ENCODE measurements at regions not wholly inside any gene's neighbourhood (a gene's known extent, or its start where the extent isn't known, plus 50 kb on each side); places are given as distances from the start of the nearest gene placed in this dataset.

- DNase-seq (ENCODE audit: low read depth in 2 of 2), result no peak
Observed at GRCh38 chr11:113554526-113554925, 79.3 kb upstream of the DRD2 start.

DNA sequence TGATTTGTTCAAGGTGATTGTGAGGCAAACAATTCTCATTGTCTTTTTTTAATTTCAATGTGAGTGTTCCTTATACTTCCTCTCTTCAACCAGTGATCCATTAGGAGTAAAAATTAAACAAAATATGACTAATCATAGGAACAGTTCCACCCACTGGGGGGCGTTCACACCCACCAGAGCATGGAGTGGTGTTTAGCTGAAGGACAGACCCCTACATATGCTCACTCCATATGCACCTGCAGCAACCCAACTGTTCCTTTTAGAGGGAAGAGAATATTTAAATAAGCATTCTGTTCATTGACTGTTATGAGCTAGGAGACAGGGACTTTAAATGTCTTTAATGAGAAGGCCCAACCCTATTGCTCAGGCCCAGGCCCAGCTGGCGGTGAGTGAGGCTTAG is 78.7 kb upstream of the DRD2 start:
- no peak for DNase-seq (ENCODE audit: low read depth in 2 of 2)

GRCh38 chr11:113553235-113553634 is 78.0 kb upstream of the DRD2 start:
- DNase-seq (ENCODE audit: low read depth in 2 of 2), result no peak

DNA sequence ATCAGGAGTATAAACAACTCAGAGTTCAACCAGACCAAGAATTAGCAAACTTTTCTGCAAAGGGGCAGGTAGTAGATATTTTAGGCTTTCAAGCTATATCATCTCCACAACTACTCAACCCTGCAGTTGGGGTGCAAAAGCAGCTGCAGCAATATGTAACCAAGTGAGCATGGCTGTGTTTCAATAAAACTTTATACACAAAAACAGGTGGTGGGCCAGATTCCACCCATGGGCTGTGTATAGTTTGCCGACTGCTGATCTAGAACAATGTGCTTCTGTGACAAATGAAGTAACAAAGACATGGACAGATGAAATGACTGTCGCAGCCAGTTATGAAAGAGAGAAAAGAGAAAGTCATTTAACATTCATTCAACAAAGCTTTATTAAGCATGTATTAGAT is 77.1 kb upstream of the DRD2 start:
- no peak for DNase-seq (ENCODE audit: low read depth in 2 of 2)

GRCh38 chr11:113551645-113552044 is 76.4 kb upstream of the DRD2 start:
- no peak for DNase-seq (ENCODE audit: low read depth in 2 of 2)

GRCh38 chr11:113549611-113550578 is 74.7 kb upstream of the DRD2 start:
- DNase-seq (ENCODE audit: low read depth in 2 of 2), result no peak

DNA sequence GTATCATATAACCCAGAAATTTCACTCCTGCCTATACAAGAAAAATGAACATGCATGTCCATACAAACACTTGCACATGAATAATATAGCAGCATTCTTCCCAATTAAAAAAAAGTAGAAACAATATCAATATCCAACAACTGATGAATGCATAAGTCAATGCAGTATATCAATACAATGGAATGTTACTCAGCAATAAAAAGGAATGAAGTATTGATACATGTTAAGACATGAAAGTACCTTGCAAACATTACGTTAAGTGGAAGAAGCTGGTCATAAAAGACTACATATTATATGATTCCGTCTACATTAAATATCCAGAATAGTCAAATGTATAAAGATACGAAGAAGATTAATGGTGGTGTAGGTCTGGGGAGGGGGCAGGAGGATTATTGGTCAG is 73.9 kb upstream of the DRD2 start:
- DNase-seq (ENCODE audit: low read depth in 2 of 2), result no peak

DNA sequence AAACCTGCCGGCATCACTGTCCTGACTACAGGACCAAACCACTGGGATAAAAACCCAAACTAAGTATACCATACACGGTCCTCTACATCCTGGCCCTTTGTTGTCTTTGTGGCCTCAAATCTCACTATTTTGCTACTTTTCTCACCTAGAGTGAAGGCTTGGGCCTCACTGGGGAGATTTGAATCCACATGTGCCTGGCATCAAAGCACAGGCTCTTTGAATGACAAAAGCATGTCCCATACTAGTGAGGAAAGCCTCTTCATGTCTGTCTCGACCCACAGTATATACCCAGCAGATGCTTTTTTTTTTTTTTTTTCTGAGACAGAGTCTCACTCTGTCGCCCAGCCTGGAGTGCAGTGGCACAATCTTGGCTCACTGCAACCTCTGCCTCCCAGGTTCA is 72.5 kb upstream of the DRD2 start:
- DNase-seq (ENCODE audit: low read depth in 2 of 2), result no peak

DNA sequence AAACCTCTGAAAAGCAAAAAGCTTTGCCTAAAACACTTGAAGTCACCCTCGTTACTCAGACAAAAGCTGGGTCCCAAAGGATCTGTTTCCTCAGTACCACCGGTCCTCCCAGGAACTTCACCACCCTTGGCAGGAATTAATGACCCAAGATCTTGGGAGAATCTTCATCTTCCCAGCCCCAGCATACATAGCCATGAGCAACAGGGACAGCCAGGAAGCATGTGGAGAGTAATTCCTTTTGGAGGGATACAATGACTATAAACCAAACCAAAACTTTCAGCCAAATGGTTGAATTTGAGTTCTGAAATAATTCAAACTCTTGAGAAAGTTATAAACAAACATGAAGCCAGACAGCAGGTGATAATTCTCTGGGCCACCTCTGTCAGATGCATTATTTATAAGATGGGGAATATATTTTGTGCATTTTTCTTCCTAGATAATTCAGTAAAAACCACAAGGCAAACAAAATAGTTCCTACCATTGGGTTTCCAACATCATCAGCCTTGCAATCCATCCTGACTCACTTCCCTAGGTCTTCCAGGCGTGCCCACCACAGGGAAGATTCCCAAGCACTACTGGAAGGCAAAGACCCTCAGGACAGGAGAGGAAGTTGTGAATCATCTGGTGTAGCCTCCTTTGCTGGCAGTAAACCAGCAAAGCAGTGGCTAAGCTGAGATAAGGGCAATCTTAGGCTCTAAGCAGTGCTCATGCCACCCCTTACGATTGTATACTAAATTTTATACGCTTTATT is 71.7 kb upstream of the DRD2 start:
- DNase-seq (ENCODE audit: low read depth in 2 of 2), result no peak

DNA sequence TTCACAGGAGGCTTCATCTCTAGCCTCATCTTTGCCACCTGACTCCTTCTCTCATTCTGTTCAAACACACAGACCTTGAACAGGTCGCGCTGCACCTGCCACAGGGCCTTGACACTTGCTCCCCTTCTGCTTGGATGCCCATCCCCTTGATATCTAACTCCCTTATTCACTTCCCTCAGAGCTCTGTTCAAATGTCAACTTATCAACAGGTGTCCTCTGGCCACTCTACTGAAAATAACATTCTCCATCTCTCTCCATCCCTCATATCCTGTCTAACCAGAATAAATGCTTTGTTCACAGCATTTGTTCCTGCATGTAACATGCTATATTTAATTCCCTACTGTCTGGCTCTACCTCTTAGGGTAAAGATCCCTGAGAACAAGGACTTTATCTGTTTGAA is 67.2 kb upstream of the DRD2 start:
- no peak for DNase-seq (ENCODE audit: low read depth in 2 of 2)

DNA sequence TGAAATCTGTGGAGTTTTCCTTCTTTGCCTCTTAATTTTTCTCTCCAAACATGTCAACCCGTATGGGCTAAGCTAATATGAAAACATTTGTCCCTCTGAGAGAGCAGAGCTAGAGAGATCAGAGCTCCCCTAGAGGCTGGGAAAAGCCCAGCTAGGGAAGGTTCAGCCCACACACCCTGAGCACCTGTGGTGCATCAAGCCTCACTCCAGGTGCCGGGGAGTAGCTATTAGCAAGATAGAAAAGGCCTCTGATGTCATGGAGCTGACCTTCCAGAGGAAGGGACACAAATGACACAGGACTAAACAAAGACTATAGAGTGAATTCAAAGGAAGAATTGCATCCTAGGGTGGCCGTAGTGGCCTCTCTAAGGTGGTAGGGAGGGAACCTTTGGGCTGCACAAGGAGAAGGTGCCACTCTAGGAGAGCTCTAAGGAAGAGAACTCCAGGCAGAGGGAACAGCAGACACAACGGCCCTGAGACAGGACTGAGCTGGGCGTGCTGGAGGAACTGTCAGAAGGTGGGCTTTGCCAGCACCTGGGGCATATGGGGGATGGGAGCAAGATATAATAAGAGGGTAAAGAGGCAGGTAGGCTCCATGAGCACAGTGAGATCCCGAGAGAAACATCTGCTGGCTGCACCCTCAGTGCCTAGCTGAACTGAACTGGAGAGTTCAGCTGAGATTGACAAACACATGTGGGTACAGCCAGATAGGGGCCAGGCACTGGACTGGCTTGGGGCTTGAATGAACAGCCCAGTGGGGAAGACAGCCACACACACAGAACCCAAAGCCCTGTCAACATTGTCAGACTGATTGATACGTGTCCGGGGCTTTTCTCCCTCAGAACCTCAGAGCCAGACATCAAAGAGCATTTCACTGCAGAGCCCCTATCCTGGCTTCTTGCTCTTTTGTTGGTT is 65.5 kb upstream of the DRD2 start:
- no peak for DNase-seq (ENCODE audit: low read depth in 2 of 2)

DNA sequence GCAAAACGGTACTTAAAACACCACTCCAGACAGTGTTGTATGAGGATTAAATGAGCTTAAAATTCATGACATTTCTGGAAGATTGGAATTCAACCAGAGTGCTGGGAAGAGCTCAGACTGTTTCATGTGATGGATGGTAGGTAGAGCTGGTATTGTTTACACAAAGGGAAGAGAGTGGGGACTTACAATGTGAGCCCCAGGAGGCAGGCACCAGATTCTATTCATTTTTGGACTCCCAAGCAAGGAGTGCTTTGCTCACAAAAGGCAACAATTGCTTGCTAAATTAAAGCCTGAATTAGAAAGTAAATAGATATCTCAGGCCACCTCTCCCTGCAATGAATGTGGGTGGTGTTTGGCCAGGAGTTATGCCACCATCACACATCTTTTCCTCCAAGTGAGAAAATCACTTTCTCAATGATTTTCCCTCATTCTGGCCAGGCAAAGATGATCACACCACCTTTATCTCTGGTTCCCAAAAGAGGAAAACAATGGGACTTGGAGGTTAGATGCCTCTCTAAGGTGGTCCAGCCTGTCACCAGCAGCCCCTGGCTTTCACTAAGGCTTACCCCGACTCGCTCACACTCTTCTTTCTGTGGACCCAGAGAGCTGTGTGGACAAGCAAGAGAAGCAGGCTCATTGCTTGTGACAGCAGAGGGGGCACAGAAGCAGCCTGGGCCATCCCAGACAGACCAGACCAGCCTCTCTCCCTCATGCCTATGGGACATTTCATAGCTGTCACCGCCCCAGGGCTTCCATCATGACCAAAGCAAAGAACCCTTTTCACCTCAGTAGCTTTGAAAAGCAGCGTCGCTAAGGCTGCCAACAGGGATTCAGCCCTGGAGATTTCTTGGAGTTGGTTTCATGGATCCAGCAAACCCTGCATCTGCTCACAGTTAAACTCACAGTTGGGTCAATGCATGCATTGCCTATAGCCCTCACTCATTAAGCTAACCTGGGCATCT is 63.5 kb upstream of the DRD2 start:
- no peak for DNase-seq (ENCODE audit: low read depth in 2 of 2)

DNA sequence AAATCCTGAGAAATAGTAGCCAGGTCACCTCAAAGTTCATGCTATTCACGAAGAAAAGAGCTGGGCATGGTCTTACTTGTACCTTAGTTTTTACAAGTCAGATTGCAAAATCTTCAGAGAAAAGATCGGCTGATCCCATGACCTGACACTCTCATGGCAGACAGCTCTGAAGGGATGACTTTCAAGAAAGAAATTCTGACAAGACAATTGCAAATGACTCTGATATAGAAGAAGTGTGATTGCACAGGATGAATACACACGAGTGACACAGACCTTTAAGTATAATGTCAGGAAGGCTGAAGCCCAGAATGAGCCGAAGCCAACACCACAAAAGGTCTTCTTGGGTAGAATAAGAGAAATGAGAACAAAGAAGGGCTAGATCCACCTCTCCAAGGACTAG is 59.4 kb upstream of the DRD2 start:
- DNase-seq (ENCODE audit: low read depth in 2 of 2), result no peak

- DNase-seq (ENCODE audit: low read depth in 2 of 2), result no peak
Observed at GRCh38 chr11:113533425-113533698, 58.2 kb upstream of the DRD2 start.

DNA sequence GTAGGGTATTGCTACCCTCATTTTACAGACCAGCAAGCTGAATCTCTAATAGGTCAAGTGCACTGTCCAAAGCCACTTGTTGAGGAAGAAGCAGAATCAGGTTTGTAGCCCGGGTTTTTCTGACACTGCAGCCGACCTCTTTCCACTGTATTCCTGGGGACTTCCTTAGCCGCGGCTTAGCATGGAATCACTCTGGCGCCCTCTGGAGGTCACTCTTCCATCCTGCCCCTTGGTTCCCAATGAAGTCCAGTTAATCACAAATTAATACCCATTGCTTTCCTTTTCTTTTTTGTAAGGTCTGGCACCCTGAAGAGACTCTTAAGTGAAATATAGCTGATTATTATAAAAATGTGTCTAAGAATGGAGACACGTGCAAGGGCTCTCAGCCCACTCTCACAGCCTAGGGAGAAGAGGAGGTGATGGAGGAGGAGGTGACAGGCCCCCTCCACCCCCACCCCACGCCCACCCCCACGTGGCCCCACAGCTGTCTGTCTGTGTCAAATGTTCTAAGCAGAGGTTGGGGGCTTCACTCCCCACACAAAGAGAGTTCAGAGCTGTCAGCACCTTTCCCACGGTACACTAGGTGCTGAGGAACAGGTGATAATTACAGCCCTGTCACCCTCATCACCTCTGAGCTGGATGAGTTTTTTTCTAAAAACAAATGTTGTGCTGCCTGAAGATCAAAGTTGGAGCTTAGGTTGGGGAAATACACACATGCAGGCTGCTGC is 57.7 kb upstream of the DRD2 start:
- DNase-seq (ENCODE audit: low read depth in 2 of 2), result peak; percentile 35

GRCh38 chr11:113531575-113532451 is 56.6 kb upstream of the DRD2 start:
- no peak for DNase-seq (ENCODE audit: low read depth in 2 of 2)

DNA sequence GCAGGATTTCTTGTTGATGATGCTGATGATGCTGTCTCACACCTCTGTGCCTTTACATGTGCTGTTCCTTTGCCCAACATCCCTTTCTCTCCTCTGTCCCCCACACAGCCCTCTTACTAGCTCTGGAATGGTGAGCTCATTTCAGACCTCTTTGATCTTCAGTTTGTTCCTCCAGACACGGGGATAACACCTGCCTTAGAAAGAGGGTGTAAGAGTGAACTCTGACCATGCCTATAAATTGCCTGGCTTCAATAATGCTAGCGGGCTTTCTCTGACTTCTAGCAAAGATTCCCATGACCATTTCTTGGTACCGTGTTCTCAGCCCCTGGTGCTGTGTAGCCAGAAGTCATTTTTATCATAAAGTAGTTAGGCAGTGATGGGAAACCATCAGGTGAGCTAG is 55.9 kb upstream of the DRD2 start:
- DNase-seq (ENCODE audit: low read depth in 2 of 2), result no peak

DNA sequence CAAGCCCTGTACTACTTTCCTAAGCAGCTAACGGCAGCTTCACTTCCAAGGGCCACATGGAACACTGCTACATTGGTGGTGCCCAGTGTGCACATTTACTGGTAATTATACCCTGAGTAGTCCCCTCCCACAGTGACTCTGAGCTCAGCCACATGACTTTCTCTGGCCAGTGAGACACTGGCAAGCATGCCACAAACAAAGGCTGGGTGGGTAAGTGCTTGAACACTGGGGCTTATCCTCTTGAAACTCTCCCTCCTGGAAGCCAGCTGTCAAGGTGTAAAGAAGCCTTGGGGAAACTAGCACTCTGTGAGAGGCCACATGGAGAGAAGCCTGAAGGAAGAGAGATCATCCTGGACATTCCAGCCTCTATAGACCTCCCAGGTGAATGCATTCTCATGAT is 54.4 kb upstream of the DRD2 start:
- DNase-seq (ENCODE audit: low read depth in 2 of 2), result no peak

- no peak for DNase-seq (ENCODE audit: low read depth in 2 of 2)
Observed at GRCh38 chr11:113528982-113529381, 53.8 kb upstream of the DRD2 start.

All from stimulated activated CD4-positive, alpha-beta T cell treated with anti-CD3 and anti-CD28 coated beads, Interleukin-1b, Interleukin-23, amount 100 ng/mL, for 4 hours (primary cell).